ENCODE measurements at regions not wholly inside any gene's neighbourhood (a gene's known extent, or its start where the extent isn't known, plus 50 kb on each side); places are given as distances from the start of the nearest gene placed in this dataset.

- H2AFZ ChIP-seq (ENCODE audit: low read depth, low read length) = no peak overlapping the region
- no peaks in the 10 kb centered on the region for H3K9me1 ChIP-seq (ENCODE audit: control insufficient read depth, insufficient read depth, low read length)
- H3K4me1 ChIP-seq (replicated peaks in 1 of 2; ENCODE audit: control insufficient read depth in 2 of 2, insufficient read depth in 2 of 2, low read length in 2 of 2) = no peaks in the 10 kb centered on the region
- ChIA-PET POLR2A (interaction anchor here (0.6 kb wide), 1 partner anchor 764 kb away, joined by 4 read pairs; no protein-coding TSS in a partner anchor), CTCF (ENCODE audit: low intra/inter-chr PET ratio) (no interaction called here)
- WGBS (ENCODE audit: insufficient coverage, low coverage, missing lambda C conversion rate) = 0% methylated on average over 3 of the region's 3 CpGs
- in situ Hi-C loops (cut with MboI) (no loop called here), intact Hi-C loops (cut with micrococcal nuclease) (no loop called here)
- FAIRE-seq (no peak), ATAC-seq (no peak), DNase-seq (ENCODE audit: extremely low read depth in 1 of 4, low spot score in 3 of 4) (no peak)
- H3K79me2 ChIP-seq (ENCODE audit: control insufficient read depth, insufficient read depth, low read length) = no peaks in the 10 kb centered on the region
- no peak overlapping the region for H3K4me2 ChIP-seq (ENCODE audit: insufficient read depth, low read length)
- BruUV-seq (replicated peaks) = no TSS peak
- H3K9ac ChIP-seq (ENCODE audit: insufficient read depth in 1 of 2, low read depth in 2 of 2, low read length in 2 of 2) = no peak overlapping the region
- H3K27ac ChIP-seq (ENCODE audit: extremely low read depth, low read depth, low read length) = no peak overlapping the region
- no peak overlapping the region for H3K4me3 ChIP-seq
- H3K27me3 ChIP-seq (ENCODE audit: control insufficient read depth in 2 of 2, insufficient read depth in 2 of 2, low read length in 2 of 2) = no peaks in the 10 kb centered on the region; a peak in 1 of 5 replicates
- no peaks in the 10 kb centered on the region for H4K20me1 ChIP-seq (replicated peaks; ENCODE audit: control insufficient read depth, insufficient read depth, low read length)
- TF ChIP-seq ZNF589 (CRISPR knock-in tag; IDR thresholded peaks at IDR 0.05; ENCODE audit: low read depth) (peak; percentile 37; the same call in 1 of the 2 replicates), ZKSCAN8 (CRISPR knock-in tag; IDR thresholded peaks at IDR 0.05) (peak; percentile 89; the same call in 1 of the 2 replicates), ZNF695 (CRISPR knock-in tag; IDR thresholded peaks at IDR 0.05) (no peak), ZNF232 (CRISPR knock-in tag; IDR thresholded peaks at IDR 0.05) (no peak), PHF20 (IDR thresholded peaks at IDR 0.05; ENCODE audit: partially characterized antibody) (no peak), RBFOX2 (IDR thresholded peaks at IDR 0.05; ENCODE audit: low read depth, low read length) (no peak)
- H3K9me3 ChIP-seq (replicated peaks; ENCODE audit: control insufficient read depth, insufficient read depth, low read depth, low read length) = no peaks in the 10 kb centered on the region
- no peaks in the 10 kb centered on the region for H3K36me3 ChIP-seq (ENCODE audit: control insufficient read depth, insufficient read depth, low read length)
These were observed 144.5 kb upstream of the BMPER start for GRCh38 chr7:33760834-33761233.

GRCh38 chr7:33761449-33762080 is 143.8 kb upstream of the BMPER start:
- H3K9me3 ChIP-seq (replicated peaks; ENCODE audit: control insufficient read depth, insufficient read depth, low read depth, low read length) = no peaks in the 10 kb centered on the region
- ChIA-PET CTCF (ENCODE audit: low intra/inter-chr PET ratio) (no interaction called here), POLR2A (no interaction called here)
- in situ Hi-C loops (cut with MboI) = no loop called here
- no peak for DNase-seq (ENCODE audit: extremely low read depth in 1 of 4, low spot score in 3 of 4)
- H3K9ac ChIP-seq (ENCODE audit: insufficient read depth in 1 of 2, low read depth in 2 of 2, low read length in 2 of 2) = no peak overlapping the region
- no peaks in the 10 kb centered on the region for H3K4me1 ChIP-seq (replicated peaks in 1 of 2; ENCODE audit: control insufficient read depth in 2 of 2, insufficient read depth in 2 of 2, low read length in 2 of 2)
- H3K4me3 ChIP-seq = no peak overlapping the region
- no peaks in the 10 kb centered on the region for H3K36me3 ChIP-seq (ENCODE audit: control insufficient read depth, insufficient read depth, low read length)
- FAIRE-seq = no peak
- no peak for TF ChIP-seq TBP (optimal IDR thresholded peaks at IDR 0.05; ENCODE audit: low read depth, low read length)
- TF ChIP-seq NR4A1 (CRISPR knock-in tag; IDR thresholded peaks at IDR 0.05) = no peak
- no peak for TF ChIP-seq NR4A1 (tag; IDR thresholded peaks at IDR 0.05)
- TF ChIP-seq CEBPG (CRISPR knock-in tag; IDR thresholded peaks at IDR 0.05) = no peak
- TF ChIP-seq CEBPG (tag; conservative IDR thresholded peaks at IDR 0.05 in 1 of 2, IDR thresholded peaks at IDR 0.05 in 1 of 2) = peak in 1 of 2 experiments; percentile 58; a peak in 1 of 4 replicates
- TF ChIP-seq ZSCAN29 (IDR thresholded peaks at IDR 0.05) = no peak
- TF ChIP-seq GTF2E2 (tag; IDR thresholded peaks at IDR 0.05) = no peak
- TF ChIP-seq ADNP (tag; IDR thresholded peaks at IDR 0.05) = no peak
- WGBS (ENCODE audit: insufficient coverage, low coverage, missing lambda C conversion rate) = 0% methylated on average over 7 of the region's 7 CpGs
- no peak overlapping the region for H3K4me2 ChIP-seq (ENCODE audit: insufficient read depth, low read length)
- no TSS peak for BruUV-seq (replicated peaks)
- no peaks in the 10 kb centered on the region for H3K9me1 ChIP-seq (ENCODE audit: control insufficient read depth, insufficient read depth, low read length)
- intact Hi-C loops (cut with micrococcal nuclease) = no loop called here
- no peaks in the 10 kb centered on the region for H4K20me1 ChIP-seq (replicated peaks; ENCODE audit: control insufficient read depth, insufficient read depth, low read length)
- H3K27ac ChIP-seq (ENCODE audit: extremely low read depth, low read depth, low read length) = no peak overlapping the region
- H2AFZ ChIP-seq (ENCODE audit: low read depth, low read length) = no peak overlapping the region
- H3K79me2 ChIP-seq (ENCODE audit: control insufficient read depth, insufficient read depth, low read length) = no peaks in the 10 kb centered on the region
- no peak for ATAC-seq
- H3K27me3 ChIP-seq (ENCODE audit: control insufficient read depth in 2 of 2, insufficient read depth in 2 of 2, low read length in 2 of 2) = no peaks in the 10 kb centered on the region; a peak in 1 of 5 replicates
